ENCODE measurements at regions not wholly inside any gene's neighbourhood (a gene's known extent, or its start where the extent isn't known, plus 50 kb on each side); places are given as distances from the start of the nearest gene placed in this dataset.
A peak's percentile ranks its signal among the peaks of the same experiment; 100 is the strongest.

GRCh38 chr11:69205743-69206612, 50.2 kb downstream of the SMIM38 start:
- DNase-seq (ENCODE audit: low spot score): peak; percentile 56
- intact Hi-C loops (cut with DNase I): loop anchor here in 1 of 2 donors (5.0 kb wide), 1 partner anchor 99 kb away; no protein-coding TSS in a partner anchor

DNA sequence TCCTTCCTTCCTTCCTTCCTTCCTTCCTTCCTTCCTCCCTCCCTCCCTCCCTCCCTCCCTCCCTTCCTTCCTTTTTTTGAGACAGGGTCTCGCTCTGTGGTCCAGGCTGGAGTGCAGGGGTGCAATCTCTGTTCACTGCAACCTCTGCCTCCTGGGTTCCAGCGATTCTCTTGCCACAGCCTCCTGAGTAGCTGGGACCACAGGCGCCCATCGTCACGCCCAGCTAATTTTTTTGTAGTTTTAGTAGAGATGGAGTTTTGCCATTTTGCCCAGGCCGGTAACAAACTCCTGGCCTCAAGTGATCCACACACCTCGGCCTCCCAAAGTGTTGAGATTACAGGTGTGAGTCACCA, 50.9 kb downstream of the SMIM38 start:
- DNase-seq (ENCODE audit: low spot score): peak; percentile 29
- intact Hi-C loops (cut with DNase I): loop anchor here in 1 of 2 donors (5.0 kb wide), 1 partner anchor 99 kb away; no protein-coding TSS in a partner anchor

- intact Hi-C loops (cut with DNase I): loop anchor here in 1 of 2 donors (5.0 kb wide), 1 partner anchor 100 kb away; no protein-coding TSS in a partner anchor
- peak; percentile 35 for DNase-seq (ENCODE audit: low spot score)
These were observed 51.6 kb downstream of the SMIM38 start for GRCh38 chr11:69207165-69207889.

DNA sequence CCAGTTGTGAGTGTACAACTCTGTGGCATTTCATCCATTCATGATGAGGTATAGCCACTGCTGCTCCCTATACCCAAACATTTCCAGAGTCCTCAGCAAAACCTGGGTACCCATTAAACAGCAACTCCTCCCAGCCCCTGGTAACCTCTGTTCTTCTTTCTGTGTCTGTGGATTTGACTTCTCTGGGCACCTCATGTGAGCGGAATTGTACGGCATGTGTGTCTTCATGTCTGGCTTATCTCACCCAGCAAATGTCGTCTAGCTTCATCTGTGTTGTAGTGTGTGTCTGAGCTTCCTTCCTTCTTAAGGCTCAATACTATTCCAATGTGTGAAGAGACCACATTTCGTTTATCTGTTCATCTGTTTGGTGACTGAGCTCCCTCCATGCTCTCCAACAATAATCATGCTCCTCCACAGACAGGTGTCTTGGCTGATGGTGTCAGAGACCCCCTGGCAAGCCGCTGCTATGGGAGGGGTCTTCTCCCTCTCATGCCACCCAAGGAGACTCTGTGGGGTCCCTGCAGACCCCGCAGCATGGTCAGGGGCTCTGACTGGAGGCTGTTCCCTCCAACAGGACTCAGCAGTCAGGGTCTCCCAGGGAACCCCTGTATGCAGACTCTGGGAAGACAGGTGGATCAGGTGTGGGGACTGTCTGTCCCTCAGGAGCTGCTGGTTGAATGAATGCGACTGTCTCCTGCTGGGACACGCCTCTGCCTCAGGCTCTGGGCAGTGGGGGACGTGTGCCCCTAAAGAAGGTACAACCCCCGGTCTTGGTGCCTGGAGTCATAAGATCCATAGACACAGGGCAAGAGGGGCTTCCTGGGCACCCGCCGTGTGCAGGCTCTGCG, 52.7 kb downstream of the SMIM38 start:
- DNase-seq (ENCODE audit: low spot score): no peak
- intact Hi-C loops (cut with DNase I): loop anchor here in 1 of 2 donors (5.0 kb wide), 1 partner anchor 101 kb away; no protein-coding TSS in a partner anchor

DNA sequence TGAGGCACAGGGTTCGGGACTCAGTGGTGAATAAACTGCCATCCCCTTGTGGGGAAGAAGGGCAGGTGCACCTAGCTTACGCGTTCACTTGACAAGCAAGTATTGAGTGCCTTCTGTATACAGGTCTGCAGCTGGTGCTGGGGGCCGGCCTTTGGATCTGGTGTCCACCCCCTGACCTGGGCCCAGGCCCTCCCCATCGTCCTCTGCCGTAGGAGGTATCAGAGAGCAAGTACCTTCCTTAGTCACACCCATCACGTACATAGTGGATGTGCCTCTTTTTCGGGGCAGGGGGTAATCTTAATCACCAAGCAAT, 53.3 kb downstream of the SMIM38 start:
- DNase-seq (ENCODE audit: low spot score): peak; percentile 71
- intact Hi-C loops (cut with DNase I): loop anchor here in 1 of 2 donors (5.0 kb wide), 1 partner anchor 102 kb away; no protein-coding TSS in a partner anchor

DNA sequence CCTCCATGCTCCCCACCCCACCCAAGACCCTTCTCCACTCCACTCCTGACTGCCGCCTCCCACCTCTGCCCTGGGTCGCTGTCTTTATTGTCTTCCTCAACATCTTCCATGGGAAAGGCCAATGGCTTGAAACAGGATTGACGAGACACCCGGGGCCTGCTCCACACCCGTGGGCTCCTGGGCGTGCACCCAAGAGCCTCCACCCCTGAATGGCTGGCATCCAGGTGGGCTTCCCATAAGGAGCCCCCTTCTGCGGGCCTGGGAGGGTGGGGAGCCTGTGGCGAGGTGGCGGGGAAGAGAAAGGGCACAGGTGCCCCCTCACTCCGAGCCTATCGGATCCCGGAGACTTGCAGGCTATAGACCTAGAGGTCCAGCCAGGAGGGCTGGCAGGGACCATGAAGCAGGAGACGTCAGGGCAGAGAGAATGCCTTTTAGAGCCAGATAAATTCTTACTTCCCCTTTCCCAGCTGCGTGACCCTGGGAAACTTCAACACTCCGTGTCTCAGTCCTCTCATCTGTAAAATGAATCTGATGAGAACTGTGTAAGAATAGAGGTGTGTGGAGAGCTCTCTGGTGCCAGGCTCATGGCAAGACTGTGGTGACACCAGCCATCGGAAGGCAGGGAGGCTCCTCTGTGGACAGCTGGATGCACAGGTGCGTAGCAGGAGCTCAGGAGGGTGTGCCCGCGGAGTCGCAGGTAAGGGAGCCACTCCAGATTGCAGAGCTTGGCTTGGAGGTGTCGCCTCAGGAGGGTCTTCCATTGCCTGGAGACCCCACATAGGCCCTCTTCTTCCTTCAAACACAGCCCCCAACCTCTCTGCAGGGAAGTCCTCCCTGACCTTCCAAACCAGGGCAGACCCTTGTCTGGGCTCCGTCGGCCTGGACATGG, 53.9 kb downstream of the SMIM38 start:
- peak; percentile 55 for DNase-seq (ENCODE audit: low spot score)
- intact Hi-C loops (cut with DNase I): loop anchor here (2.0 to 5.0 kb wide), 2 partner anchors 23 to 102 kb away; no protein-coding TSS in a partner anchor

GRCh38 chr11:69210310-69211035, 54.7 kb downstream of the SMIM38 start:
- intact Hi-C loops (cut with DNase I): loop anchor here in 1 of 2 donors (2.0 kb wide), 1 partner anchor 24 kb away; no protein-coding TSS in a partner anchor
- peak; percentile 65 for DNase-seq (ENCODE audit: low spot score)

DNA sequence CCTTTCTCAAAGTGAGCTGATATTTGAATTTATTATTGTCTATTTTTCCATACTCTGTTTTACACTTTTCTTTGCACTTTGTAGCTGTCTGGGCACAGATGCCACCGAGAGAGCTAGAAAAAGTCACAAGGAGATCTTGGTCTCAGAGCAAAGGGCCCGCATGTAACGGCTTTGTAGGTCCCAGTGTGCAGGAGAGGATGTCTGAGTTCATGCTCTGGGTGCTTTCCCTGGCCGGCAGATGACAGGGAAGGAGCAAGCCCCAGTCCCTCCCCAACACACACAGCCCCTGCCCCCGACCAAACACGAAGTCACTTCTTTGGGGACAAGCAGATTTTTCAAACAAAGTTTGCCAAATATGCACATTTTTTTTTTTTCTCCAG, 55.8 kb downstream of the SMIM38 start:
- intact Hi-C loops (cut with DNase I): loop anchor here in 1 of 2 donors (2.0 kb wide), 1 partner anchor 25 kb away; no protein-coding TSS in a partner anchor
- DNase-seq (ENCODE audit: low spot score): peak; percentile 8

DNA sequence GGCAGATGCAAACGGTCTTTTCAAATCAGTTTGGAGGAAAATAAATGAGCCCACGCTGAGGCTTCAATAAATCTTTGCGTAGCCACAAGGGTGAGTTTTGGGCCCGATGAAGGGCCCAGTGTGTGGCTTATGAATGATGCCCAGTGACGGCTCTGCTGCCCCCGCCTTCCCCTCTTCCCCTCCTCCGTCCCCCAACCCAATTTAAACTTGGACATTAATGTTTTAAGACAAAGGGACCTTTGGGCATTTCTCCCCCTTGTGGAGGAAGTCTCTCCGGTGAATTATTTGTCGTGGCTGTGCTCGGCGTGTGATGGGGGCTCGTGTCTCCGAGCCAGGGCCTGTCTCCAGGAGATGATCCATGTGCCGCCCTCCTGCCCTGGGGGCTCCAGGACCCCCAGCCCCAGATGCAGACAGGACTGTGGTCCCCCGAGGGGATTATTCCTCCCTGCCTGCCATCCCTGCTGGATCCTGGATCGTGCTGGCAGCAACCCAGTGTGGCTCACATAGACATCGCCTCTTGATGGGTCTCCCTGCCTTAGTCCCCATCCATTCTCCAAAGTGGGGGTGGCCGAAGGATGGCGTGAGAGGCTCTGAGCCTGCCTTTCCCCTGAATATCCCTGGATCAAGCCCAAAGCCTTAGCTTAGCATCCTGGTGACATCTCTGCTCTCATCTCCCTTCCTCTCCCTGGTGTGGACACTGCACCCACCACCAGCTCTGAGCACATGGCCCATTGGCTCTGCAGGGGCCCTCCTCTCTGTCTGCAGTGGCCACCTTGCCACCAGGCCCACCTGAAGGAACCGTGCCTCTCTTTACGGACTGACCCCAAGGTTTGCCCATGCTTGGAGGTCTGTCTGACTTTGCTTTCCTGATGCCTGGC, 56.4 kb downstream of the SMIM38 start:
- DNase-seq (ENCODE audit: low spot score): peak; percentile 48

GRCh38 chr11:69212798-69213110, 57.0 kb downstream of the SMIM38 start:
- intact Hi-C loops (cut with DNase I): no loop called here
- peak; percentile 35 for DNase-seq (ENCODE audit: low spot score)

More for the DNA sequence above, 56.4 kb downstream of the SMIM38 start:
- intact Hi-C loops (cut with DNase I): loop anchor here in 1 of 2 donors (2.0 kb wide), 1 partner anchor 25 kb away; no protein-coding TSS in a partner anchor

DNA sequence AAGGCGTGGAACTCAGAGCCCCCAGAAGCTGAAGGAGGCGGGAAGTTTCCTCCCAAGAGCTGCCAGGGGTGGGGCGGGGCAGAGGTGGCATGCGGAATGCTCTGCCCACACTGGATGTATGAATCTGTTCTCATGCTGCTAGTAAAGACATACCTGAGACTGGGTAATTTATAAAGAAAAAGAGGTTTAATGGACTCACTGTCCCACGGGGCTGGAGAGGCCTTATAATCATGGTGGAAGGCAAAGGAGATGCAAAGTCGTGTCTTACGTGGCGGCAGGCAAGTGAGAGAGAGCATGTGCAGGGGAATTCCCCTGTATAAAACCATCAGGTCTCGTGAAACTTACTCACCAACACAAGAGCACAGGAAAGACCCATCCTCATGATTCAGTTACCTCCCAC, 57.6 kb downstream of the SMIM38 start:
- intact Hi-C loops (cut with DNase I): no loop called here
- peak; percentile 31 for DNase-seq (ENCODE audit: low spot score)

- peak; percentile 23 for DNase-seq (ENCODE audit: low spot score)
- intact Hi-C loops (cut with DNase I): no loop called here
These were observed 58.2 kb downstream of the SMIM38 start for GRCh38 chr11:69213964-69214363.

- intact Hi-C loops (cut with DNase I): no loop called here
- peak; percentile 23 for DNase-seq (ENCODE audit: low spot score)
These were observed 59.5 kb downstream of the SMIM38 start for GRCh38 chr11:69215216-69215615.

GRCh38 chr11:69215784-69216415, 60.2 kb downstream of the SMIM38 start:
- intact Hi-C loops (cut with DNase I): no loop called here
- peak; percentile 29 for DNase-seq (ENCODE audit: low spot score)

DNA sequence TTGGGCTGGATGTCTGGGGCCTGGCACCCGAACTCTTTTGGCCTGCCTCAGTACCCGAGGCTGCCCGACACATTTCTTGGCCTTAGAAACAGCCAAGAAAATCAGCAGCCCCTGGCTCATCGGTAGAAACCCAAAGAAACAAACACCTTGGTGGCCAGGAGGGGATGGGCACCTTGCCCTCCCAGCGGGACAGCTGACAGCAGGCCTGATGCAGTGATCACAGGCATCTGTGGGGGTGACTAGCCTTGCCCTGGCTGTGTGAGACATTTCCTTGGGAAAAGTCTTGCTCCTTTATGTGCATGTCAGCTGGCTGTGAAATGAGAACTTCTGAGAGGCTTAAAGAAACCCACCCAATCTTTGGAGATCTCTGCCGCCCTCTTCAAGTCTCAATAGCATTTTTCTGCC, 60.9 kb downstream of the SMIM38 start:
- intact Hi-C loops (cut with DNase I): no loop called here
- peak; percentile 67 for DNase-seq (ENCODE audit: low spot score)

Measured in posterior vena cava (tissue), 2 donors.